HCT116 (cell line): ENCODE measurements at regions not wholly inside any gene's neighbourhood (a gene's known extent, or its start where the extent isn't known, plus 50 kb on each side); places are given as distances from the start of the nearest gene placed in this dataset.

Source experiments
- ELF1 ChIP-seq: IDR thresholded peaks from 2 replicates; pipeline ENCODE4 v1.6.1; 2012; ENCODE audit warnings: low read depth, borderline replicate concordance
- EZH2 ChIP-seq: fragments of 200-600 bp; sonication (generic); IDR thresholded peaks from 2 replicates; pipeline ENCODE4 v1.6.1; 2017; ENCODE audit warnings: antibody characterized with exemption, mixed run types

- TF ChIP-seq ELF1 (no peak), EZH2 (no peak)
Observed at GRCh38 chr4:8770518-8771257, 101.0 kb downstream of the HMX1 start.
